GM18907 (cell line): ENCODE measurements at regions not wholly inside any gene's neighbourhood (a gene's known extent, or its start where the extent isn't known, plus 50 kb on each side); places are given as distances from the start of the nearest gene placed in this dataset.

Experiments
- ATAC-seq: cut with Tn5 transposase; IDR thresholded peaks from one replicate; pipeline ENCODE4 v1.9.1; 2021; ENCODE audit warnings: mild to moderate bottlenecking, moderate library complexity; ENCODE audit not compliant: unreplicated experiment

- ATAC-seq: no peak
Observed at GRCh38 chr6:168734523-168734922, 293.5 kb downstream of the SMOC2 start.

- no peak for ATAC-seq
Observed at GRCh38 chr6:168732676-168733075, 291.7 kb downstream of the SMOC2 start.

- ATAC-seq: no peak
Observed at GRCh38 chr6:168730931-168731716, 290.1 kb downstream of the SMOC2 start.

GRCh38 chr6:168728056-168728455 lies 287.1 kb downstream of the SMOC2 start:
- no peak for ATAC-seq

- no peak for ATAC-seq
Observed at GRCh38 chr6:168726312-168726856, 285.4 kb downstream of the SMOC2 start.

- ATAC-seq: no peak
Observed at GRCh38 chr6:168725802-168726201, 284.8 kb downstream of the SMOC2 start.

GRCh38 chr6:168724669-168725570 lies 283.9 kb downstream of the SMOC2 start:
- ATAC-seq: no peak

GRCh38 chr6:168724033-168724432 lies 283.0 kb downstream of the SMOC2 start:
- no peak for ATAC-seq

GRCh38 chr6:168722397-168722796 lies 281.4 kb downstream of the SMOC2 start:
- ATAC-seq: no peak

- no peak for ATAC-seq
Observed at GRCh38 chr6:168721571-168721970, 280.6 kb downstream of the SMOC2 start.

- ATAC-seq: no peak
Observed at GRCh38 chr6:168719901-168720300, 278.9 kb downstream of the SMOC2 start.

GRCh38 chr6:168718821-168719475 lies 278.0 kb downstream of the SMOC2 start:
- ATAC-seq: no peak
